ENCODE measurements at regions not wholly inside any gene's neighbourhood (a gene's known extent, or its start where the extent isn't known, plus 50 kb on each side); places are given as distances from the start of the nearest gene placed in this dataset.

GRCh38 chr1:229920683-229921082 is 146.4 kb upstream of the GALNT2 start:
- H4K20me1 ChIP-seq (replicated peaks in 1 of 2; ENCODE audit: control insufficient read depth in 1 of 2, insufficient read depth in 2 of 2, low read length in 2 of 2), result no peaks in the 10 kb centered on the region
- H3K18ac ChIP-seq (ENCODE audit: extremely low read depth, low read length), result no peak overlapping the region
- no peak overlapping the region for H2BK15ac ChIP-seq (ENCODE audit: low read length)
- no peaks in the 10 kb centered on the region for H3K79me2 ChIP-seq (ENCODE audit: control insufficient read depth in 1 of 2, insufficient read depth in 2 of 2, low read length in 2 of 2)
- no peak overlapping the region for H2BK12ac ChIP-seq (ENCODE audit: low read depth, low read length)
- no peak overlapping the region for H2BK120ac ChIP-seq (replicated peaks; ENCODE audit: low read depth, low read length)
- ChIA-PET POLR2A (ENCODE audit: partially characterized antibody) (no interaction called here), CTCF (ENCODE audit: partially characterized antibody) (interaction anchor here (2.3 kb wide), 1 partner anchor 72 kb away, joined by 8 read pairs; no protein-coding TSS in a partner anchor)
- no peak overlapping the region for H4K8ac ChIP-seq (ENCODE audit: extremely low read depth, insufficient read depth, low read length)
- H3K27me3 ChIP-seq (replicated peaks in 1 of 4; ENCODE audit: control insufficient read depth in 3 of 4, extremely low read depth in 1 of 4, insufficient read depth in 3 of 4, low read length in 3 of 4), result no peaks in the 10 kb centered on the region
- no peaks in the 10 kb centered on the region for H3K23me2 ChIP-seq (ENCODE audit: low read depth, low read length)
- 96% methylated on average over 2 of the region's 2 CpGs; no CpG with 5 or more reads in 1 of the 2 experiments for WGBS, 2 experiments (ENCODE audit: extremely low coverage in 1 of 2, insufficient coverage in 1 of 2, insufficient read length in 1 of 2, insufficient replicate concordance in 2 of 2, low coverage in 1 of 2, low lambda C conversion rate in 2 of 2, missing lambda C conversion rate in 1 of 2)
- H3K4ac ChIP-seq (replicated peaks; ENCODE audit: insufficient read length, low read depth, low read length), result no peak overlapping the region
- no peak overlapping the region for H3K4me3 ChIP-seq (ENCODE audit: extremely low read depth in 1 of 4, insufficient read depth in 2 of 4, low read depth in 3 of 4, low read length in 4 of 4)
- H4K91ac ChIP-seq (replicated peaks; ENCODE audit: insufficient read length, low read length), result no peak overlapping the region
- no peaks in the 10 kb centered on the region for H3K79me1 ChIP-seq (ENCODE audit: low read depth, low read length)
- peaks cover 0 to 2% (median 1%) of the 10 kb centered on the region in 4 experiments; a peak in 2 of 7 replicates for H3K4me1 ChIP-seq (replicated peaks in 1 of 4; ENCODE audit: control insufficient read depth in 3 of 4, insufficient read depth in 4 of 4, low read length in 3 of 4)
- H3K56ac ChIP-seq (replicated peaks; ENCODE audit: insufficient read length, low read depth, low read length), result no peak overlapping the region
- H3K27ac ChIP-seq (ENCODE audit: low read depth, low read length), result no peak overlapping the region
- TF ChIP-seq JUN (IDR thresholded peaks at IDR 0.05; ENCODE audit: low read depth, low read length) (no peak), CBX5 (IDR thresholded peaks at IDR 0.05; ENCODE audit: low read depth, low read length) (no peak), PHF8 (conservative IDR thresholded peaks at IDR 0.05; ENCODE audit: low read depth, low read length) (no peak)
- no peak overlapping the region for H2BK5ac ChIP-seq (ENCODE audit: low read depth, low read length)
- FAIRE-seq (no peak), DNase-seq (ENCODE audit: low read depth in 1 of 2, low spot score in 2 of 2) (peak in 1 of 2 experiments; percentile 30)
- no peaks in the 10 kb centered on the region for H3K36me3 ChIP-seq (ENCODE audit: control insufficient read depth in 2 of 4, insufficient read depth in 4 of 4, low read length in 3 of 4)
- H2AK5ac ChIP-seq (ENCODE audit: low read depth, low read length), result no peak overlapping the region
- no peak overlapping the region for H4K5ac ChIP-seq (ENCODE audit: insufficient read length, low read depth, low read length)
- H2AFZ ChIP-seq (ENCODE audit: low read length), result peak overlapping the region; percentile 53
- no peaks in the 10 kb centered on the region for H3K9me3 ChIP-seq (ENCODE audit: insufficient read depth in 2 of 2, low read depth in 1 of 2, low read length in 1 of 2)
- no peak overlapping the region for H3K23ac ChIP-seq (ENCODE audit: insufficient read length)
- no peak overlapping the region for H3K4me2 ChIP-seq (ENCODE audit: insufficient read depth in 1 of 2, low read depth in 2 of 2, low read length in 2 of 2)
- H3K14ac ChIP-seq (ENCODE audit: insufficient read length), result no peak overlapping the region
- no peak overlapping the region for H2BK20ac ChIP-seq (ENCODE audit: low read length)
- no peak overlapping the region for H3K9ac ChIP-seq (replicated peaks in 1 of 4; ENCODE audit: extremely low read depth in 1 of 4, low read depth in 3 of 4, low read length in 3 of 4)
